Adrenal gland (tissue), 9 donors: ENCODE measurements at regions not wholly inside any gene's neighbourhood (a gene's known extent, or its start where the extent isn't known, plus 50 kb on each side); places are given as distances from the start of the nearest gene placed in this dataset.

Source experiments
- DNase-seq, 7 donors: peaks; one replicate each; pipeline ENCODE4 v3.0.0-alpha.2; 2019 to 2020
- H3K27ac ChIP-seq, 5 donors: fragments of 200-600 bp; sonication (generic) in 4 of 5; 1 replicate in 3 of 5; 2 replicates in 2 of 5; pipeline versions ENCODE4 v1.5.1 to v1.8.0; 2016 to 2020; ENCODE audit warnings: mild to moderate bottlenecking in 1 of 5
- H3K27me3 ChIP-seq: fragments of 200-600 bp; 2 replicates; pipeline ENCODE4 v1.8.0; 2021
- H3K36me3 ChIP-seq, 2 donors: fragments of 200-600 bp; replicated peaks in 1 of 2; 1 replicate in 1 of 2; 2 replicates in 1 of 2; pipeline versions ENCODE4 v1.5.1 to v1.8.0; 2018 to 2022
- H3K4me1 ChIP-seq, 2 donors: fragments of 200-600 bp; replicated peaks in 1 of 2; 1 replicate in 1 of 2; 2 replicates in 1 of 2; pipeline versions ENCODE4 v1.5.1 to v1.8.0; 2018 to 2021
- H3K4me3 ChIP-seq, 4 donors: fragments of 200-600 bp; sonication (generic) in 3 of 4; one replicate each; pipeline ENCODE4 v1.5.1; 2016 to 2018
- H3K9me3 ChIP-seq, 3 donors: fragments of 200-600 bp; sonication (generic) in 1 of 3; replicated peaks in 1 of 3; 1 replicate in 2 of 3; 2 replicates in 1 of 3; pipeline versions ENCODE4 v1.5.1 to v1.8.0; 2016 to 2021
- CTCF ChIP-seq, 6 experiments: fragments of 450-650 bp in 4 of 6; fragments of 200-600 bp in 2 of 6; sonication (generic) in 1 of 6; IDR thresholded peaks; 1 replicate in 5 of 6; 2 replicates in 1 of 6; pipeline versions ENCODE4 v1.5.1 to v1.8.0; 2016 to 2021; ENCODE audit warnings: antibody characterized with exemption in 6 of 6, mild to moderate bottlenecking in 2 of 6, moderate library complexity in 1 of 6
- POLR2A ChIP-seq, 2 donors: fragments of 450-650 bp; IDR thresholded peaks; one replicate each; pipeline ENCODE4 v1.6.1; 2017; ENCODE audit warnings: antibody characterized with exemption in 2 of 2, mild to moderate bottlenecking in 2 of 2, moderate library complexity in 1 of 2
- WGBS, 4 donors: extraction: QIAGEN DNeasy Blood & Tissue Kit in 2 of 4; methylation state at CpG; one replicate each; pipeline versions ENCODE4 v1.1.5 to v1.1.7; 2013 to 2017; 5-methylcytosine and 5-hydroxymethylcytosine counted together
- intact Hi-C, 2 donors: fragments of 100-400 bp; cut with DNase I; formaldehyde crosslinking; loops; one replicate each; pipeline versions ENCODE4 v1.14.1 to v1.15.0; 2022 to 2023
- donor health status: healthy with polysubstance abuse.
- donor health status: Bipolar disorder and iron deficiency.
- donor health status: DM: yes; HTN: yes; CAD: no.
- donor health status: DM: no; HTN: no; CAD: no.
- donor health status: DM: no; HTN: no; CAD: no.

DNA sequence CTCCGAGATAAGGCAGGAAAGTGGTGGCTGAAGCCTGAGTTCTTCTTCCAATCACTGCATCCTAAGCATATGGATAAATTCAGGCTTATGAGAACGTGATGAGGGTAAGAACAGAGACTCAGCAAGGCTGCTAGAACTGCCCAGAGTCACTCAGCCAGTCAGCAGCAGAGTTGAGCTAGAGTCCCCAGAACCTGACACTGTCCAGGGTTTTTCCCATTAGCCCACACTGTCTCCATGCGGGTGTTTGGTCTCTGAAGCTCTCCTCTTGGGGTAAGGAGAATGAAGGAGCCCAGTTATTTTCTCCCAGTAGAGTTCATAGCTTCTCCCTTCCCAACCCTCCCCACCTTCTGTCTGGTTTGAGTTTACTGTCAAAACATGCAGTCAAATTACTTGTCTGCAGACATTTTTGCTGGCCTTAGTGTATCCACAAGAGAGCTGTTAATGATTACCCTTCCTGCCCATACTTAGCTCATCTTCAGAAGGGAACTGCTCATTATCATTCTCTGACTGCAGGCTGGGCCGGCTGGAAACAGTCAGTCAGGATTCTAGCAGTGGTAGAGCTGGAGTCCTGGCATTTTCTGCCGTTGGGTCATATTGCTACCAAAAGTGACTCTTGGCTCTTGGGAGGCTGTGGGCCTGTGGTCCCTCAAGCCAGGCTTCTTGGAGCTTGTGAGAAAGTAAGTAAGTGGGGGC is 460.0 kb downstream of the HS3ST3B1 start:
- WGBS, 4 donors: 32 to 68% (median 65%) methylated on average over 5 of the region's 5 CpGs

DNA sequence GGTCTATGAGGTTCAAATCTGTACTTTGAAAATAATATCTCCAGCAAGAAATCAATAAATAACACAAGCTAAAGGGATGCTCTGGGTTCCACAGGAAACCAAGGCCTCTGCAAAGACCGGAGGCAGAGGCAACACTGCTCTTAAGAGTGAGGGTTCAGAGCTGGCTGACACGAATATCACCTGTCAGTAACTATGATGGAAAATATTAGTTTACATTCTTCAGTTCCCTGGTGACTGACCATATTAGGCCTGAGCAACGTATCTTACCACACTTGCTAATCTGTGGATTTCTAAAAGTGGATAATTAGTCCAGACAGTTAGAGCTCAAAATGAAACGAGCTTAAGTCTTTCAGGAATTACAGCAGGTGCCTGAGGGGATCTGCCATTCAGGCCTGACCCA is 459.3 kb downstream of the HS3ST3B1 start:
- intact Hi-C loops: no loop called here
- Histone ChIP-seq H3K36me3 (no peaks in the 10 kb centered on the region), H3K27ac (no peak overlapping the region), H3K9me3 (no peaks in the 10 kb centered on the region), H3K4me3 (no peak overlapping the region), H3K4me1 (no peaks in the 10 kb centered on the region), H3K27me3 (no peaks in the 10 kb centered on the region)
- no peak for DNase-seq
- no peak for TF ChIP-seq POLR2A (IDR thresholded peaks at IDR 0.05)
- TF ChIP-seq CTCF (IDR thresholded peaks at IDR 0.05): no peak
- WGBS, 4 donors: 65 to 74% (median 67%) methylated on average over 4 of the region's 4 CpGs

More for the DNA sequence above, 460.0 kb downstream of the HS3ST3B1 start:
- no peaks in the 10 kb centered on the region for H3K27me3 ChIP-seq
- no peaks in the 10 kb centered on the region for H3K4me1 ChIP-seq
- H3K36me3 ChIP-seq: no peaks in the 10 kb centered on the region
- no peak for DNase-seq
- no peak overlapping the region for H3K4me3 ChIP-seq
- H3K9me3 ChIP-seq: no peaks in the 10 kb centered on the region
- TF ChIP-seq CTCF (IDR thresholded peaks at IDR 0.05): no peak
- TF ChIP-seq POLR2A (IDR thresholded peaks at IDR 0.05): no peak
- H3K27ac ChIP-seq: no peak overlapping the region
- intact Hi-C loops: no loop called here

DNA sequence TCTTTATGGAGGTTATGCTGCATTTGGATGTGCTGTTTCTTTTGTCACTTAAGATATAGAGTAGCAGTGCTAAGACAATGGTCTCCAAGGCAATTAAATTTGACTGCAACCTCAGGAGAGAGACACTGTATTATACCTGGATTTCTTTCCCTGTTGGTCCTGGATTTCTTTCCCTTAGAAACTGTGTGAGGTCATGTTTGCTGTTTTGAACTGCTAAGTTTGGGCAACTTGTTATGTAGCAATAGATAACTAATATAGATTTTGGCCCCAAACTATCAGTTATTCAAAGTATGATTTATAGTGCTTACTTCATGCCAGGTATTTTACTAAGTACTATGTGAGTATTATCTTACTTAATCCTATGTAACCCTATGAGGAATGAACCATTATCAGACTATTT is 458.4 kb downstream of the HS3ST3B1 start:
- intact Hi-C loops: no loop called here
- Histone ChIP-seq H3K4me3 (no peak overlapping the region), H3K4me1 (no peaks in the 10 kb centered on the region), H3K9me3 (no peaks in the 10 kb centered on the region), H3K36me3 (no peaks in the 10 kb centered on the region), H3K27ac (no peak overlapping the region), H3K27me3 (peaks cover 5% of the 10 kb centered on the region)
- DNase-seq: no peak
- TF ChIP-seq POLR2A (IDR thresholded peaks at IDR 0.05): no peak
- TF ChIP-seq CTCF (IDR thresholded peaks at IDR 0.05): no peak

- no peaks in the 10 kb centered on the region for H3K9me3 ChIP-seq
- WGBS, 4 donors: 41 to 56% (median 55%) methylated on average over 3 of the region's 3 CpGs
- H3K27ac ChIP-seq: no peak overlapping the region
- DNase-seq: no peak
- no peaks in the 10 kb centered on the region for H3K4me1 ChIP-seq
- H3K36me3 ChIP-seq: no peaks in the 10 kb centered on the region
- H3K27me3 ChIP-seq: peaks cover 5% of the 10 kb centered on the region
- intact Hi-C loops: no loop called here
- TF ChIP-seq POLR2A (IDR thresholded peaks at IDR 0.05) (no peak), CTCF (IDR thresholded peaks at IDR 0.05) (no peak)
- H3K4me3 ChIP-seq: no peak overlapping the region
Observed at GRCh38 chr17:14756479-14756878, 455.6 kb downstream of the HS3ST3B1 start.
